HFF-Myc (cell line): ENCODE measurements at regions not wholly inside any gene's neighbourhood (a gene's known extent, or its start where the extent isn't known, plus 50 kb on each side); places are given as distances from the start of the nearest gene placed in this dataset.

Experiments used
- DNase-seq: peaks from one replicate; pipeline ENCODE4 v3.0.0-alpha.2; 2011; ENCODE audit warnings: low read depth; ENCODE audit errors: extremely low read depth
- H3K4me3 ChIP-seq: replicated peaks from 2 replicates; pipeline ENCODE4 v1.5.1; 2011; ENCODE audit warnings: low read depth, mild to moderate bottlenecking, control low read depth, low read length
- CTCF ChIP-seq: IDR thresholded peaks from 2 replicates; pipeline ENCODE4 v1.5.1; 2012; ENCODE audit warnings: mild to moderate bottlenecking, low read depth, low read length, control low read depth; ENCODE audit errors: missing control alignments

GRCh38 chr3:73791356-73791755 is 166.6 kb upstream of the PDZRN3 start:
- DNase-seq, result no peak
- H3K4me3 ChIP-seq, result no peak overlapping the region
- TF ChIP-seq CTCF, result no peak

GRCh38 chr3:73789825-73790444 is 165.2 kb upstream of the PDZRN3 start:
- DNase-seq, result no peak
- H3K4me3 ChIP-seq, result no peak overlapping the region
- TF ChIP-seq CTCF, result no peak

- no peak for DNase-seq
- TF ChIP-seq CTCF, result no peak
These were observed 162.9 kb upstream of the PDZRN3 start for GRCh38 chr3:73787620-73788019.

GRCh38 chr3:73786998-73787397 is 162.3 kb upstream of the PDZRN3 start:
- no peak for DNase-seq
- no peak for TF ChIP-seq CTCF
- no peak overlapping the region for H3K4me3 ChIP-seq

More at GRCh38 chr3:73787620-73788019, 162.9 kb upstream of the PDZRN3 start:
- H3K4me3 ChIP-seq, result no peak overlapping the region

- TF ChIP-seq CTCF, result no peak
- no peak overlapping the region for H3K4me3 ChIP-seq
- DNase-seq, result peak; percentile 43
These were observed 161.6 kb upstream of the PDZRN3 start for GRCh38 chr3:73786321-73786807.

DNA sequence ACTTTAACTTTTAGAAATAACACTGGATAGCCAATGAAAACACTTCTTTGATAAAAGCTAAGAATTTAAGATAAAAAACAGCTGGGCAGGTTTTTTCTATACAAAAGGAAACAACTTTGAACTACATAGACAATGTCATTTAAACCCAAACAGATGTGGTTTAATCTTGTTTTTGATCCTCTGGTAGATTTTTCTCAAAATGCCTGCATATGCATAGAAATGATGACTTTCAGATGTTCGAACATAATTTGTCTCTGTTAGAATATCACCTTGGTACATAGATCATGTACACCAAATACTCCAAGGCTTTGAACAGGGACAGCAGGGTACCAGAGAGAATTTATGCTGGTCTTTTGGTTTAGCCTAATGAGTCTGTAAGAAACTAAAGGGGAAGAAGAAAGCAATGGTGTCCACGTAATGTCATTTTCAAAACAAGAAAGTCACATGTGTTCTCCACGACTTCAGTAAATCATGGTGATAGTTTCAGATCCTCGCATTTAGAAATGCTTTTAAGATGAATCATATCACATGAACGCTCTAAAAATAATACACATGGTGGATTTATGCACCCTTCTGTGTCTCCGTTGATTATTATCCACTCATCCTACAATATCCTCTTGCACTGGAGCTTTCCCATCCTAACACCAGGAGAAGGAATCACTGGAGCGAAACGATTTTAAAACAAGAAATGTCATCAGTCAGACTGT is 160.1 kb upstream of the PDZRN3 start:
- DNase-seq, result peak; percentile 61
- H3K4me3 ChIP-seq, result no peak overlapping the region; the same call in 1 of the 2 replicates
- no peak for TF ChIP-seq CTCF
